ENCODE measurements at regions not wholly inside any gene's neighbourhood (a gene's known extent, or its start where the extent isn't known, plus 50 kb on each side); places are given as distances from the start of the nearest gene placed in this dataset.
"Not testable (repeated sequence)": the region's sequence is repeated elsewhere in the genome, so short reads cannot be mapped to it uniquely, and the experiment has no call there.

DNA sequence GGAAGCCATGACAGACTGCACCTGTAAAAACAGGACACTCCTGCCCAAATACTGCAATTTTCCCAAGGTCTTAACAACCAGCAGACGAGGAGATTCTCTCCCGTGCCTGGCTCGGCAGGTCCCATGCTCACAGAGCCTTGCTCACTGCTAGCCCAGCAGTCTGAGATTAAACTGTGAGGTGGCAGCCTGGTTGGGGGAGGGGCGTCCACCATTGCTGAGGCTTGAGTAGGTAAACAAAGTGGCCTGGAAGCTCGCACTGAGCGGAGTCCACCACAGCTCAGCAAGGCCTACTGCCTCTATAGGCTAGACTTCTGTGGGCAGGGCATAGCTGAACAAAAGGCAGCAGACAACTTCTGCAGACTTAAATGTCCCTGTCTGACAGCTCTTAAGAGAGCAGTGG is 80.3 kb downstream of the ANXA5 start:
- H3K4me1 ChIP-seq (ENCODE audit: control insufficient read depth in 1 of 2, insufficient read depth in 2 of 2, low read length in 2 of 2); H3K4me3 ChIP-seq (replicated peaks in 1 of 3; ENCODE audit: low read depth in 2 of 3, low read length in 3 of 3); H3K36me3 Mint-ChIP-seq; H3K27me3 Mint-ChIP-seq (ENCODE audit: low read depth in 3 of 3); H2AFZ ChIP-seq (ENCODE audit: insufficient read depth, low read depth, low read length, poor library complexity, severe bottlenecking); DNase-seq; H4K20me1 ChIP-seq (ENCODE audit: insufficient read depth, low read length); H3K27ac ChIP-seq (ENCODE audit: low read depth in 1 of 2, low read length in 2 of 2); intact Hi-C loops (cut with micrococcal nuclease); H3K4me2 ChIP-seq (replicated peaks; ENCODE audit: extremely low read depth, low read length, poor library complexity, severe bottlenecking); H3K27me3 ChIP-seq (ENCODE audit: control insufficient read depth in 2 of 2, insufficient read depth in 2 of 2, low read length in 2 of 2); H3K9ac ChIP-seq (ENCODE audit: insufficient read depth, low read length, poor library complexity, severe bottlenecking); H3K79me2 ChIP-seq (ENCODE audit: insufficient read depth, low read length); H3K4me1 Mint-ChIP-seq; H3K9me3 ChIP-seq (replicated peaks in 1 of 2; ENCODE audit: control insufficient read depth in 1 of 2, insufficient read depth in 1 of 2, low read length in 2 of 2); H3K4me3 Mint-ChIP-seq; H3K36me3 ChIP-seq (replicated peaks in 1 of 2; ENCODE audit: control insufficient read depth in 1 of 2, insufficient read depth in 2 of 2, low read length in 2 of 2); H3K27ac Mint-ChIP-seq: not testable (repeated sequence)
- 95% methylated on average over 4 of the region's 6 CpGs for WGBS (ENCODE audit: insufficient coverage)
- peaks cover 2 to 14% (median 4%) of the 10 kb centered on the region in 7 donors for H3K9me3 Mint-ChIP-seq

DNA sequence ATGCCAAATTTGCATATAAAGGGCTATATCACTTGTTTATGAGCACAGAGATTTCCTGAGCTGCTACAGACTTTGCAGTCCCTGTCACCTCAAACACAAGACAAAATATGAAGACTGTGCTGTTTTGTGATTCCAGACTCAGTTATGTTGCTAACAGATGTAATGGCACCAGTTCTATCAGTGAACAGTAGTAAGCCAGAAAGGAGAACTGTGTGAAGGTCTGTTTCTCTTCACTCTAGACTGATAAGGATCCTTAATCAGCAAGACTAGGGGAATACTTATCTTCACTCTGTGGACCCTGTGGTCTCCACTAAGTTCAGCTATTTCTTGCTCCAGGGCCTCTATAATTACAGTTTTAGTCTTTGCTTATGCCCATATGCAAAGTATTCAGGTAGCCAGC is 82.7 kb downstream of the ANXA5 start:
- Mint-ChIP-seq H3K4me1 (no peaks in the 10 kb centered on the region), H3K27me3 (ENCODE audit: low read depth in 3 of 3) (peaks cover 0 to 3% (median 2%) of the 10 kb centered on the region in 3 donors), H3K27ac (no peak overlapping the region), H3K9me3 (peaks cover 0 to 9% (median 2%) of the 10 kb centered on the region in 7 donors), H3K4me3 (no peak overlapping the region), H3K36me3 (no peaks in the 10 kb centered on the region)
- no peak for DNase-seq
- intact Hi-C loops (cut with micrococcal nuclease), result no loop called here
- H3K9me3 ChIP-seq (replicated peaks in 1 of 2; ENCODE audit: control insufficient read depth in 1 of 2, insufficient read depth in 1 of 2, low read length in 2 of 2), result peaks cover 0 to 6% of the 10 kb centered on the region in 2 donors
- H3K27me3 ChIP-seq (ENCODE audit: control insufficient read depth in 2 of 2, insufficient read depth in 2 of 2, low read length in 2 of 2), result no peaks in the 10 kb centered on the region
- H3K4me3 ChIP-seq (replicated peaks in 1 of 3; ENCODE audit: low read depth in 2 of 3, low read length in 3 of 3), result no peak overlapping the region
- no peaks in the 10 kb centered on the region for H3K4me1 ChIP-seq (ENCODE audit: control insufficient read depth in 1 of 2, insufficient read depth in 2 of 2, low read length in 2 of 2)
- no peak overlapping the region for H3K27ac ChIP-seq (ENCODE audit: low read depth in 1 of 2, low read length in 2 of 2)
- H3K36me3 ChIP-seq (replicated peaks in 1 of 2; ENCODE audit: control insufficient read depth in 1 of 2, insufficient read depth in 2 of 2, low read length in 2 of 2), result no peaks in the 10 kb centered on the region
- H3K9ac ChIP-seq (ENCODE audit: insufficient read depth, low read length, poor library complexity, severe bottlenecking), result no peak overlapping the region
- no peaks in the 10 kb centered on the region for H3K79me2 ChIP-seq (ENCODE audit: insufficient read depth, low read length)
- TF ChIP-seq, protein P1, sequence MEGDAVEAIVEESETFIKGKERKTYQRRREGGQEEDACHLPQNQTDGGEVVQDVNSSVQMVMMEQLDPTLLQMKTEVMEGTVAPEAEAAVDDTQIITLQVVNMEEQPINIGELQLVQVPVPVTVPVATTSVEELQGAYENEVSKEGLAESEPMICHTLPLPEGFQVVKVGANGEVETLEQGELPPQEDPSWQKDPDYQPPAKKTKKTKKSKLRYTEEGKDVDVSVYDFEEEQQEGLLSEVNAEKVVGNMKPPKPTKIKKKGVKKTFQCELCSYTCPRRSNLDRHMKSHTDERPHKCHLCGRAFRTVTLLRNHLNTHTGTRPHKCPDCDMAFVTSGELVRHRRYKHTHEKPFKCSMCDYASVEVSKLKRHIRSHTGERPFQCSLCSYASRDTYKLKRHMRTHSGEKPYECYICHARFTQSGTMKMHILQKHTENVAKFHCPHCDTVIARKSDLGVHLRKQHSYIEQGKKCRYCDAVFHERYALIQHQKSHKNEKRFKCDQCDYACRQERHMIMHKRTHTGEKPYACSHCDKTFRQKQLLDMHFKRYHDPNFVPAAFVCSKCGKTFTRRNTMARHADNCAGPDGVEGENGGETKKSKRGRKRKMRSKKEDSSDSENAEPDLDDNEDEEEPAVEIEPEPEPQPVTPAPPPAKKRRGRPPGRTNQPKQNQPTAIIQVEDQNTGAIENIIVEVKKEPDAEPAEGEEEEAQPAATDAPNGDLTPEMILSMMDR (IDR thresholded peaks at IDR 0.05), result no peak
- no peak overlapping the region for H2AFZ ChIP-seq (ENCODE audit: insufficient read depth, low read depth, low read length, poor library complexity, severe bottlenecking)
- H4K20me1 ChIP-seq (ENCODE audit: insufficient read depth, low read length), result no peaks in the 10 kb centered on the region
- no peak overlapping the region for H3K4me2 ChIP-seq (replicated peaks; ENCODE audit: extremely low read depth, low read length, poor library complexity, severe bottlenecking)

Measured in CD14-positive monocyte (primary cell).